ENCODE measurements at regions not wholly inside any gene's neighbourhood (a gene's known extent, or its start where the extent isn't known, plus 50 kb on each side); places are given as distances from the start of the nearest gene placed in this dataset.
"Not testable (repeated sequence)": the region's sequence is repeated elsewhere in the genome, so short reads cannot be mapped to it uniquely, and the experiment has no call there.

DNA sequence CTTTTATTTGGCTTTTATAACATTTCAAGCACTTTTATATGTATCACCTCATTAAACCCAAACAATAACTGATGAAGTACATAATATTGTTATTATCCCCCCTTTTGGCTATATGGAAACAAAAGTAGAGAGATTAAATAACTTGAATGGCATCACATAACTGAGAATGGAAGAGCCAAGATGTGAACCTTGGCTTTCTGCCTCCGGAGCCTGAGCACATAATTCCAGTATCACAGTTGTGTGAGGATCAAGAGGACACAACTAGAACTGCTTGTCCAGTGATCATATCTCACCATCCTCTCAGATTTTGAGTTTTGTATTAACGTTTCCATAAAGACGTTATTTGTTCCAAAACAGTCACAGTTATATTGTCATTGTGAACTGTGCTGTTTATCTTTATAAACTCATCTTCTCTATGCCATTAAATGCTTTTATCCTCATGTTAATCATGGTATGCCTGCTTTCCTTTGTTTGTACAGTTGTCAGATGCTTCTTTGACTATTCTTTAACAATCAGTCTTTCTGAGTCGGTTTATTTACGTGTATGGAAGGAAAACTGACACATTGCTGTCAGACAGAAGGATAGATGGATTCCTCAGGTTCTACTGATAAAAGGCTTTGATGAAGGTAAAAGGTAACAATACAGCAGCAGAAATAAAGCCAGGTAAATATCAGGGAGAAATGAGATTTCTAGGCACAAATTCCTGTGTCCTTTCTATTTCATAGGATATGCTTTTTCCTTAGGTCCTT, 92.0 kb upstream of the FAM13C start:
- DNase-seq (ENCODE audit: low read depth): no peak

DNA sequence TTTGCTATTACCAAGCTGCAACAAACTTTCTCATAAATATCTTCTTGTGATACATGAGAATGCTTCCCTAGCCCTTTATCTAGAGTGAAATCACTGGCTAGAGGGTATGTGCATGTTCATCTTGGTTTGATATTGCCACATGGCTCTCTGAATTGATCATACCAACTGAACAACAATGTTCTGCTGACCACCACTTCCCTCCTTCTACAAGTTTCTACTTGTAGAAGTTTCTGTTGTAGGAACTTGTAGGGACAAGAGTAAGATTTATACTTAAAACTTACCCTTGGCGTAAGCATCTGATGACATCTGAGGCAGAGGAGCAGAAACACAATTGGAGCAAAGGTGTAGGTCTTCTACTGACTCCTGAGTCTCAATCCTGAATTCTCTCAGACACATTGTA, 86.3 kb upstream of the FAM13C start:
- no peak for DNase-seq (ENCODE audit: low read depth)

DNA sequence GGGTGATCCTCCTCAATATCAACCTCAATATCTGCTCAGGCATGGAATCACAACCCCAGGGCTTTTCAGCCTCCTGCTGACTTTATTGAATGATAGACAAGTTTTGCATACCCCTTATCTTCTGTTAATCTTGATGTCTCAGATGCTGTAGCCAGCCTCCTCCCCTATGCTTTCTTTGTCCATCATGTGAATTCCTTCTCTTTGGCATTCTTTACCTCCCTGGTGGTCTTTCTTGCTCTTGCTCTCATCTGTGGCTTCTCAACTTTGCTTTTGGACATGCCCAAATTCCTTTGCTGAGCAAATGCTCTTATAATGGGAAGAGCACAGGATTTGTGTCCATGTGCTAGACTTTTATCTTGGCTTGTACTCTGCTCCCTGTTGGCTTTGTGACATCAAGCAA, 73.4 kb upstream of the FAM13C start:
- no peak for DNase-seq (ENCODE audit: low read depth)

DNA sequence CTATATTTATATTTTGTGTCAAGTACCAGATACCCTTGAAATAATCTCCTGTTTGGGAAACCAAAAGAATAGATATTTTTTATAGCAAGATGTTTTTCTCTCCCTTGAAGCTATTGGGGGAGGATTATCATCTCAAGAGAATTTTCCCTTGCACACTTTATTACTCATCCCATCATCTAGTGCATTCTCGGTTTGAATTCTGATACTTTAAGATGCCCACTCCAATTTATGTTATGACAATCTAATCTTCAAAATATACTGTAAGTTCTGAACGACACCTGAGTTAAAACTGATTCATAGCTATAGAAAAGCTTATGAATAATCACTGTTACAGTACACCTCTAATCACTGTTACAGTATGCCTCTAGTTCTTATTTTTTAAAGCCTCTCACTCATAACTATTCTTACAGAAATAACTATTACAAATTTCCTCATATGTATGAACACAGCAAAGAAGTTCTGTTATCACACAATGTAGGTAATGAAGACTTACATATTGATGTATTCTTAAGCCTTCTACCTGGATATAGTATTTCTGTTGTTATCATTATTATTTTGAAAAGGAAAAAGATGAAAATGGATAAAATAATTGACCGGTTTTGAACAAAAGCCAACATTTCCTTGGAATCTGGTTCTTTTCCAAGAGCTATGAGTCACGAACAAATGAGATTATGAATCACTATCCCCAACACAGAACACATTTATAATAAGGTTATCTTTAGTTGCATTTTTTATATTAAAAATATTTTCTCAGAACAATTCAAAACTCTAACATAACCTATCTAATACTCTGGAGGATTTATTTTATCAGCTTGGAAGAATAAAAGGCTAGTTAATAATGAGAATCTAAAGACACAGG, 72.3 kb upstream of the FAM13C start:
- DNase-seq (ENCODE audit: low read depth): no peak

DNA sequence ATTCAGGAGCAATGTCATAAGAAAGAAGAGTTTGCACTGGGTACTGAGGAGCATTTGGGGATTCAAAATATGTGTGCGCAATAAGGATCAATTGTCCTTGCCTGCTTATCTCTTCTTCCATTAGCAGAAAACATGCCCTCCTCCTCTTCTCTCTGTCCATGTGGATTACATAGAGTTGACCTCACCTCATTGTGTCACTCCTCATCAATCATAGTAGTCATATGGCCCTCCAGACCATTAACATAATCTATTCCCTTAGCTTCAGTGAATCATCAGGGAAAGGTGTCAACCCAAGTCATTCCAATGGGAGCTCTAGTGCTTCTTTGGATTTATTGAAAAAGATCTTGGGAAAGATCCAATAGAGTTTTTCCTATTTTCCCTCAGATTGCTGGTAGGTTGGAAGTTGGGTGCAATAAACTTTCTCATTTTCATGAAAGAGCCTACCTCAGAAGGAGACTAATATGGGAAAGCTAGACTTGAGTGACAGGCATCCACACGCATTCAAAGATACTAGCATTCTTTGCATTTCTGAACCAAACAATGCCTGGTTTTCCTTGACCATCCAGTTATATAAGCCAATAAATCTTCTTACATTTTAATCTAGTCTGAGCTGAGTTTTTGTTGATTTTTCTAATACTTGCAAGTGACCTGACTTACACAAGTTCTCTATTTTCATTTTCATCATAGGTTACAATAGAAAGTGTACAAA, 71.5 kb upstream of the FAM13C start:
- no peak for DNase-seq (ENCODE audit: low read depth)

DNA sequence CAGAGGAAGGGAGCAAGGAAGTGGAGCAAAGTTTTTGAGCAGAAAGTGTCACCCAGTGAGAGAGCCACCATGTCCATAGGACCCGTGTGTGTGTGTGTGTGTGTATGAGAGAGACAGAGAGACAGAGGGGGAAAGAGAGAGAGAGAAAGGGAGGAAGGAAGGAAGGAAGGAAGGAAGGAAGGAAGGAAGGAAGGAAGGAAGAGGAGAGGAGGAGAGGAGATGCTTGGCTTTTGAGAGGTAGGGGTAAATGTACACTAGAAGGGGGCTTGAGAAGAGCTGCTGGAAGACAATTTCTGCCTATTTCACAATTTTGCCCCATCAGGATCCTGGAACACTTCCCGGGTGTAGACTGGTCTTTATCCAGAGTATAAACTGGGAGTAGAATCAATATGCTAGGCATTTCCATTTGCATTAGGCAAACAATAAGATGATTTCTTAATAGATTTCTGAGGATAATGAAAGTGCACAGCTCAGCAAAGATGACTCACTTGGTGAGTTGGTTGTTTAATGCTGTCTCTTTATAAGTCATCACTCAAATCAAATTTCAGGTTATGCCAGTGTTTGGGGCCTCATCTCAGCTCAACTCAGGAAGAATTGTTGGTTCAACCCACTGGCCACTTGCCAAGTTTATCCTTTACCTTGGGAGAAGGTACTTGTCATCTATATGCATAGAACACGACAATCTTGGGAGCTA, 70.0 kb upstream of the FAM13C start:
- DNase-seq (ENCODE audit: low read depth): no peak

DNA sequence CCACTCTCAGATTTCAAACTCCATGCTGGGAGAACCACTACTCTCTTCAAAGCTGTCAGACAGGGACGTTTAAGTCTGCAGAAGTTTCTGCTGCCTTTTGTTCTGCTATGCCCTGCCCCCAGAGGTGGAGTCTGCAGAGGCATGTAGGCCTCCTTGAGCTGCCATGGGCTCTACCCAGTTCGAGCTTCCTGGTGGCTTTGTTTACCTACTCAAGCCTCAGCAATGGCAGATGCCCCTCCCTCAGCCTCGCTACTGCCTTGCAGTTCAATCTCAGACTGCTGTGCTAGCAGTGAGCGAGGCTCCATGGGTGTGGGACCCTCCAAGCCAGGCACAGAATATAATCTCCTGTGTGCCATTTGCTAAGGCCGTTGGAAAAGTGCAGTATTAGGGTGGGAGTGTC, 51.4 kb upstream of the FAM13C start:
- not testable (repeated sequence) for DNase-seq (ENCODE audit: low read depth)
